Liver (tissue), 8 donors: ENCODE measurements at regions not wholly inside any gene's neighbourhood (a gene's known extent, or its start where the extent isn't known, plus 50 kb on each side); places are given as distances from the start of the nearest gene placed in this dataset.

Experiments
- DNase-seq: peaks from one replicate; pipeline ENCODE4 v3.0.0-alpha.2; 2017; ENCODE audit warnings: low spot score
- H3K27ac ChIP-seq, 2 donors: one replicate each; pipeline ENCODE4 v1.7.0; 2013; ENCODE audit warnings: inconsistent platforms in 2 of 2, low read length in 2 of 2, control low read depth in 1 of 2, low read depth in 1 of 2, mild to moderate bottlenecking in 1 of 2
- H3K27me3 ChIP-seq, 4 donors: one replicate each; pipeline versions ENCODE4 v1.6.1 to v1.7.0; 2013; ENCODE audit warnings: low read length in 3 of 4, inconsistent platforms in 1 of 4, mild to moderate bottlenecking in 1 of 4, moderate library complexity in 1 of 4; ENCODE audit not compliant: control insufficient read depth in 4 of 4, insufficient read depth in 4 of 4
- H3K36me3 ChIP-seq, 4 donors: one replicate each; pipeline versions ENCODE4 v1.6.1 to v1.7.0; 2013; ENCODE audit warnings: low read length in 3 of 4, mild to moderate bottlenecking in 3 of 4, low read depth in 1 of 4, moderate library complexity in 1 of 4; ENCODE audit not compliant: control insufficient read depth in 4 of 4, insufficient read depth in 3 of 4
- H3K4me1 ChIP-seq, 4 donors: one replicate each; pipeline versions ENCODE4 v1.6.1 to v1.7.0; 2013; ENCODE audit warnings: low read length in 3 of 4, mild to moderate bottlenecking in 3 of 4, moderate library complexity in 1 of 4; ENCODE audit not compliant: control insufficient read depth in 4 of 4, insufficient read depth in 4 of 4
- H3K4me3 ChIP-seq, 3 donors: one replicate each; pipeline versions ENCODE4 v1.6.1 to v1.7.0; 2013; ENCODE audit warnings: low read length in 3 of 3, control low read depth in 1 of 3, low read depth in 1 of 3, mild to moderate bottlenecking in 1 of 3
- H3K9ac ChIP-seq, 2 donors: one replicate each; pipeline ENCODE4 v1.7.0; 2013; ENCODE audit warnings: low read length in 2 of 2, mild to moderate bottlenecking in 2 of 2, moderate library complexity in 2 of 2, control low read depth in 1 of 2, low read depth in 1 of 2
- H3K9me3 ChIP-seq, 4 donors: one replicate each; pipeline versions ENCODE4 v1.6.1 to v1.7.0; 2013; ENCODE audit warnings: low read length in 3 of 4; ENCODE audit not compliant: control insufficient read depth in 4 of 4
- ATF3 ChIP-seq: IDR thresholded peaks from 2 replicates; pipeline ENCODE4 v1.6.1; 2016; ENCODE audit warnings: antibody characterized with exemption
- CTCF ChIP-seq: fragments of 150-350 bp; IDR thresholded peaks from 2 replicates; pipeline ENCODE4 v1.5.1; 2017; ENCODE audit warnings: improper control_type of control experiment, low read depth, low read length; ENCODE audit not compliant: missing input control
- EGR1 ChIP-seq, 2 donors: IDR thresholded peaks; 2 replicates each; pipeline ENCODE4 v1.6.1; 2016 to 2018; ENCODE audit warnings: antibody characterized with exemption in 2 of 2, low read depth in 2 of 2
- FOXA1 ChIP-seq: IDR thresholded peaks from 2 replicates; pipeline ENCODE4 v1.6.1; 2016; ENCODE audit warnings: antibody characterized with exemption
- FOXA2 ChIP-seq: IDR thresholded peaks from 2 replicates; pipeline ENCODE4 v1.6.1; 2016; ENCODE audit warnings: antibody characterized with exemption
- GABPA ChIP-seq, 2 donors: IDR thresholded peaks in 1 of 2; conservative IDR thresholded peaks in 1 of 2; 2 replicates each; pipeline ENCODE4 v1.6.1; 2016; ENCODE audit warnings: antibody characterized with exemption in 2 of 2, mild to moderate bottlenecking in 1 of 2, moderate library complexity in 1 of 2
- HNF4A ChIP-seq, 2 donors: conservative IDR thresholded peaks; 2 replicates each; pipeline ENCODE4 v1.6.1; 2016; ENCODE audit warnings: antibody characterized with exemption in 2 of 2, mild to moderate bottlenecking in 2 of 2
- HNF4G ChIP-seq: IDR thresholded peaks from 2 replicates; pipeline ENCODE4 v1.6.1; 2016; ENCODE audit warnings: antibody characterized with exemption
- MAX ChIP-seq: IDR thresholded peaks from 2 replicates; pipeline ENCODE4 v1.6.1; 2016; ENCODE audit warnings: antibody characterized with exemption
- NR2F2 ChIP-seq: IDR thresholded peaks from 2 replicates; pipeline ENCODE4 v1.6.1; 2016; ENCODE audit warnings: antibody characterized with exemption
- RAD21 ChIP-seq, 2 donors: IDR thresholded peaks; 2 replicates each; pipeline ENCODE4 v1.6.1; 2016; ENCODE audit warnings: antibody characterized with exemption in 2 of 2, mild to moderate bottlenecking in 2 of 2
- REST ChIP-seq: IDR thresholded peaks from 2 replicates; pipeline ENCODE4 v1.6.1; 2016; ENCODE audit warnings: antibody characterized with exemption, mild to moderate bottlenecking
- RXRA ChIP-seq, 2 donors: IDR thresholded peaks; 2 replicates each; pipeline ENCODE4 v1.6.1; 2017 to 2018; ENCODE audit warnings: antibody characterized with exemption in 2 of 2, mild to moderate bottlenecking in 1 of 2
- SP1 ChIP-seq: IDR thresholded peaks from 2 replicates; pipeline ENCODE4 v1.6.1; 2018; ENCODE audit warnings: antibody characterized with exemption, mild to moderate bottlenecking
- TAF1 ChIP-seq: conservative IDR thresholded peaks from 2 replicates; pipeline ENCODE4 v1.6.1; 2016; ENCODE audit warnings: antibody characterized with exemption, mild to moderate bottlenecking
- YY1 ChIP-seq: IDR thresholded peaks from 2 replicates; pipeline ENCODE4 v1.6.1; 2016; ENCODE audit warnings: antibody characterized with exemption, mild to moderate bottlenecking
- ZBTB33 ChIP-seq: IDR thresholded peaks from 2 replicates; pipeline ENCODE4 v1.6.1; 2016; ENCODE audit warnings: antibody characterized with exemption
- WGBS: extraction: QIAGEN DNeasy Blood & Tissue Kit; methylation state at CpG from one replicate; pipeline ENCODE4 v1.1.7; 2013; 5-methylcytosine and 5-hydroxymethylcytosine counted together
- donor health status: healthy.
- donor health status: healthy.
- donor health status: healthy.
- donor health status: healthy.
- donor health status: healthy.

- Histone ChIP-seq H3K27ac (no peak overlapping the region), H3K27me3 (peaks cover 0 to under 1% (median 0%) of the 10 kb centered on the region in 4 donors), H3K4me3 (no peak overlapping the region), H3K36me3 (no peaks in the 10 kb centered on the region), H3K9ac (no peak overlapping the region), H3K4me1 (no peaks in the 10 kb centered on the region), H3K9me3 (peaks cover 0 to 3% (median under 1%) of the 10 kb centered on the region in 4 donors)
- no peak for TF ChIP-seq HNF4G
- no peak for TF ChIP-seq ATF3
- TF ChIP-seq HNF4A (conservative IDR thresholded peaks at IDR 0.05) = no peak
- no peak for TF ChIP-seq RXRA (IDR thresholded peaks at IDR 0.05)
- no peak for TF ChIP-seq REST
- TF ChIP-seq FOXA2 = no peak
- TF ChIP-seq TAF1 = no peak
- no peak for TF ChIP-seq ZBTB33
- TF ChIP-seq GABPA (IDR thresholded peaks at IDR 0.05 in 1 of 2, conservative IDR thresholded peaks at IDR 0.05 in 1 of 2) = no peak
- TF ChIP-seq SP1 = no peak
- TF ChIP-seq MAX = no peak
- no peak for TF ChIP-seq CTCF
- TF ChIP-seq FOXA1 = no peak
- TF ChIP-seq NR2F2 = no peak
- TF ChIP-seq EGR1 (IDR thresholded peaks at IDR 0.05; ENCODE audit: low read depth in 2 of 2) = no peak
- TF ChIP-seq YY1 = no peak
- no peak for TF ChIP-seq RAD21 (IDR thresholded peaks at IDR 0.05)
- WGBS = 14% methylated on average over 1 of the region's 1 CpG
- DNase-seq = no peak
Measured at GRCh38 chr9:10818206-10818605, 205.4 kb upstream of the PTPRD start.
